Heart left ventricle (tissue), 16 donors: ENCODE measurements at regions not wholly inside any gene's neighbourhood (a gene's known extent, or its start where the extent isn't known, plus 50 kb on each side); places are given as distances from the start of the nearest gene placed in this dataset.
A peak's percentile ranks its signal among the peaks of the same experiment; 100 is the strongest.

Source experiments
- ATAC-seq, 4 donors: fragments of 200-7000 bp; cut with Tn5 transposase; one replicate each; pipeline ENCODE4 v1.9.1; 2020 to 2022; ENCODE audit warnings: moderate library complexity in 4 of 4, mild to moderate bottlenecking in 3 of 4, moderate number of reproducible peaks in 1 of 4
- DNase-seq, 5 donors: peaks; one replicate each; pipeline ENCODE4 v3.0.0-alpha.2; 2020
- H3K27ac ChIP-seq, 12 donors: fragments of 200-600 bp; sonication (generic) in 4 of 12; one replicate each; pipeline versions ENCODE4 v1.5.0 to v1.8.0; 2016 to 2022; ENCODE audit warnings: mild to moderate bottlenecking in 2 of 12
- H3K27me3 ChIP-seq, 9 donors: fragments of 200-600 bp; sonication (generic) in 2 of 9; one replicate each; pipeline versions ENCODE4 v1.5.1 to v1.8.0; 2016 to 2022; ENCODE audit warnings: mild to moderate bottlenecking in 3 of 9
- H3K36me3 ChIP-seq, 9 donors: fragments of 200-600 bp; sonication (generic) in 2 of 9; one replicate each; pipeline versions ENCODE4 v1.5.0 to v1.8.0; 2018 to 2022; ENCODE audit warnings: mild to moderate bottlenecking in 2 of 9
- H3K4me1 ChIP-seq, 12 donors: fragments of 200-600 bp; sonication (generic) in 4 of 12; one replicate each; pipeline versions ENCODE4 v1.5.0 to v1.8.0; 2016 to 2022; ENCODE audit warnings: mild to moderate bottlenecking in 3 of 12
- H3K4me3 ChIP-seq, 12 donors: fragments of 200-600 bp; sonication (generic) in 4 of 12; one replicate each; pipeline versions ENCODE4 v1.5.0 to v1.8.0; 2017 to 2022; ENCODE audit warnings: mild to moderate bottlenecking in 9 of 12, moderate library complexity in 4 of 12
- H3K9me3 ChIP-seq, 12 donors: fragments of 200-600 bp; sonication (generic) in 4 of 12; one replicate each; pipeline versions ENCODE4 v1.5.0 to v1.8.0; 2016 to 2022; ENCODE audit warnings: mild to moderate bottlenecking in 1 of 12
- POLR2A ChIP-seq, 2 donors: fragments of 450-650 bp; IDR thresholded peaks; one replicate each; pipeline ENCODE4 v1.6.1; 2017; ENCODE audit warnings: antibody characterized with exemption in 2 of 2, mild to moderate bottlenecking in 2 of 2, moderate library complexity in 2 of 2
- WGBS, 4 donors: extraction: QIAGEN DNeasy Blood & Tissue Kit in 2 of 4; methylation state at CpG; one replicate each; pipeline versions ENCODE4 v1.1.5 to v1.1.7; 2013 to 2018; 5-methylcytosine and 5-hydroxymethylcytosine counted together
- intact Hi-C, 10 donors: fragments of 100-400 bp; cut with DNase I; formaldehyde crosslinking; loops; one replicate each; pipeline versions ENCODE4 v1.11.1 to v1.14.2; 2022
- TF ChIP-seq, protein P1 (sequence below), 12 donors: fragments of 200-600 bp; sonication (generic) in 4 of 12; IDR thresholded peaks; one replicate each; pipeline versions ENCODE4 v1.5.0 to v1.8.0; 2018 to 2022; ENCODE audit warnings: antibody characterized with exemption in 12 of 12, mild to moderate bottlenecking in 5 of 12
- donor health status: ischemic (EF 13 %, LVEDD 7.1; RV severe dilation, severe dysfunction).
- donor health status: healthy with polysubstance abuse.
- donor health status: DM: no; HTN: yes; CAD: no.
- donor health status: DM: no; HTN: no; CAD: no.
- donor health status: ischemic (EF 25% LVEDD 6.9; RV normal size, moderate dysfunction).
- donor health status: ischemic (EF 25% LVEDD 5.7; RV mildly dilated, moderate dysfunction).
- donor health status: healthy.
- donor health status: DM: yes; HTN: yes; CAD: no.
- donor health status: ischemic (EF 35%, LVEDD 5.7; RV mildly dilated, moderate dysfunction).
- donor health status: nonischemic (EF 11% LVEDD 7.7; RV severe dilation, severe dysfunction).
- donor health status: DM: yes; HTN: yes; CAD: no.
- donor health status: PGD.
- donor health status: ischemic (EF 29% LVEDD 5.4; RV normal size, mild dysfunction).
- donor health status: nonischemic (EF 23%, LVEDD 6.1; RV moderate dilation, normal function).

DNA sequence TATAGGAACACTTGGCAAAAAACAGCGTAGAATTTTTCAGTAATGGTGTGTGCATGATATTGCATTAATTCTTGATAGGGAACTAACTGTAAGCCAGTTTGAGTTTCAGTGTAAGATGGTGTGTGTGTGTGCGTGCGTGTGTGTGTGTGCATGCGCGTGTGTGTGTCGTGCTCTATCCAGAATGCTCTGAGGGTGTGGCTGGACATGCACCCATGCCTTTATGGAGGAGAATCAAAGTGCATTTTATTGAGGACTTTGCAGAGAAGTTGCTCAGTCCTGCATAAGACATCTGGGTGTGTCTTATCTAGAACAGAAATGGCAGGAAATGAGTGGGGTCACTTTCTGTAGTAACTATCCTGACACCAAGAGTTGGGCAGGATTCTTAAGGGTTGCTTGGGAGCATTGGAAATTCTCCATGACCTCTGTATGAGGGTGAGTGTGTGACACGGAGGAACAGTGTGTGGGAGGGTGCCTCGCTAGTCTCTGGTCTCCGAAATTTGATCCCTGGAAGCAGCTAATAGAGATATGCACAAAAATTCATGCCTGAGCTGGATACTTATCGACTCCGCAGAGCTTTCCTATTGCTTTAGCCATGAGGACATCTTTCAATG, 252.2 kb downstream of the TSHZ3 start:
- no peak for TF ChIP-seq POLR2A (IDR thresholded peaks at IDR 0.05)
- TF ChIP-seq, protein P1, sequence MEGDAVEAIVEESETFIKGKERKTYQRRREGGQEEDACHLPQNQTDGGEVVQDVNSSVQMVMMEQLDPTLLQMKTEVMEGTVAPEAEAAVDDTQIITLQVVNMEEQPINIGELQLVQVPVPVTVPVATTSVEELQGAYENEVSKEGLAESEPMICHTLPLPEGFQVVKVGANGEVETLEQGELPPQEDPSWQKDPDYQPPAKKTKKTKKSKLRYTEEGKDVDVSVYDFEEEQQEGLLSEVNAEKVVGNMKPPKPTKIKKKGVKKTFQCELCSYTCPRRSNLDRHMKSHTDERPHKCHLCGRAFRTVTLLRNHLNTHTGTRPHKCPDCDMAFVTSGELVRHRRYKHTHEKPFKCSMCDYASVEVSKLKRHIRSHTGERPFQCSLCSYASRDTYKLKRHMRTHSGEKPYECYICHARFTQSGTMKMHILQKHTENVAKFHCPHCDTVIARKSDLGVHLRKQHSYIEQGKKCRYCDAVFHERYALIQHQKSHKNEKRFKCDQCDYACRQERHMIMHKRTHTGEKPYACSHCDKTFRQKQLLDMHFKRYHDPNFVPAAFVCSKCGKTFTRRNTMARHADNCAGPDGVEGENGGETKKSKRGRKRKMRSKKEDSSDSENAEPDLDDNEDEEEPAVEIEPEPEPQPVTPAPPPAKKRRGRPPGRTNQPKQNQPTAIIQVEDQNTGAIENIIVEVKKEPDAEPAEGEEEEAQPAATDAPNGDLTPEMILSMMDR (IDR thresholded peaks at IDR 0.05), result no peak
- Histone ChIP-seq H3K27ac (no peak overlapping the region), H3K9me3 (no peaks in the 10 kb centered on the region), H3K4me1 (peaks cover 0 to 12% (median 2%) of the 10 kb centered on the region in 12 donors), H3K4me3 (no peak overlapping the region), H3K36me3 (no peaks in the 10 kb centered on the region), H3K27me3 (no peaks in the 10 kb centered on the region)
- DNase-seq (no peak), ATAC-seq (no peak)
- WGBS, 4 donors, result 66 to 74% (median 69%) methylated on average over 11 of the region's 11 CpGs
- intact Hi-C loops, result no loop called here

DNA sequence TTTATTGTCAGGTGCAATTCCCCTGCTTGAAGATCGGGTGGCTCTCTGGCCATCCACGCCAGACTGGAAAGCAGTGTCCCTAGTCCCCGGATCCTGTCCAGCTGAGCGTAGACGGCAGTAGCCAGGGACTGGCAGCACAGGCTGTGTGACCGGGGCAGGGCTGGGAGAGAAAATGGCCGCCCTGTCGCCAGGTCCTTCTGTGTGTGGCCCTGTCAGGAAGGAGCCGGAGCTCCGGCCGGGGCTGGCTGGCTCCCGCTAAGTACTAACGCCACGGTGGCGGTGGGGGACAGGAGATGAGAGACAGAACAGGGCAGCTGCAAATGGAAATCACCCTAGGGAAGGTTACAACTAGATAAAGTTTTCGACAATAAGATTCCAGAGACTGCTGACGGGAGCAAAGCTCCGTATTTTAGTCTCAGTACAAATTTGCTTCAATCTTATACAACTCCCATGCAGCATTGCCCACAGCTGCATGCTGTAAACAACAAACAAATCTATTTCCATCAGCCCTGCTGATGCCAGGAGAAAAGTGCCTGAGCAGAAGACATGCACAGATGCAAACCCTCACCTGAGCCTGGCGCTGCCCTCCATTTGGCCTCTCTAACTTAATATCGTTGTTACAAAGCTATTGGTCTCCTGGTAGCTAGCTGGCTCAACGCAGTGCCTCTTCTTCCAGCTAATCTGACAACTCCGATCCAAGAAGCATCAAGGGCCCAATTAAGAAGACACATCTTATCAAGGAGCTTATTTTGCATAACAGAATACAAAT, 253.0 kb downstream of the TSHZ3 start:
- no peaks in the 10 kb centered on the region for H3K36me3 ChIP-seq
- no peak overlapping the region for H3K4me3 ChIP-seq
- intact Hi-C loops, result no loop called here
- H3K27ac ChIP-seq, result no peak overlapping the region
- DNase-seq (peak in 3 of 5 donors; percentile 26 to 64 (median 34)), ATAC-seq (peak in 2 of 4 donors; percentile 43 to 51)
- 44 to 67% (median 48%) methylated on average over 19 to 22 of the region's 22 CpGs for WGBS, 4 donors
- no peaks in the 10 kb centered on the region for H3K27me3 ChIP-seq
- TF ChIP-seq POLR2A (IDR thresholded peaks at IDR 0.05), result no peak
- TF ChIP-seq, protein P1 (IDR thresholded peaks at IDR 0.05), result no peak
- H3K9me3 ChIP-seq, result no peaks in the 10 kb centered on the region
- peaks cover 0 to 20% (median 3%) of the 10 kb centered on the region in 12 donors for H3K4me1 ChIP-seq

DNA sequence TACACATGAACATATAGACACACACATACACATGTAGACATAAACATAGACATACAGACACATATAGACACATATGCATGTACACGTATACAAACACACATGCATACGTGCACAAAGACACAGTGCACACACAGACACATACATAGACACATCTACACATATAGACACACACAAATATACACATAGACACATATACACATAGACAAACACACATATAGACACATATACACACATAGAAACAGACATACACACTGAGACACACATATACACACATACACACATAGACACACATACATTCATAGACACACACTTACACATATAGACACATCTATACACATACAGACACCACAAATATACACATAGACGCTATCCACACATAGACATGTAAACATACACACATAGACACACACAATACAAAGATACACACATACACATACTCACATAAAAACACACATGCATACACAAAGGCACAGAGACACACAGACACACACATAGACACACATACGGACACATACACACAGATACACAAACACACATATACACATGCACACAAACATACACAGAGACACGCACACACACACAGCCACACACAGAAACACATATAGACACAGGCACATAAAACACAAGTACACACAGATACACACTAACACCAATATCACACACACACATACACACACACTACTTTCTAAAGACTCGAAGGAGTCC, 254.0 kb downstream of the TSHZ3 start:
- DNase-seq (no peak), ATAC-seq (no peak)
- H3K9me3 ChIP-seq, result no peaks in the 10 kb centered on the region
- TF ChIP-seq, protein P1 (IDR thresholded peaks at IDR 0.05), result no peak
- no peak for TF ChIP-seq POLR2A (IDR thresholded peaks at IDR 0.05)
- no peaks in the 10 kb centered on the region for H3K27me3 ChIP-seq
- 89 to 95% (median 92%) methylated on average over 6 of the region's 6 CpGs for WGBS, 4 donors
- H3K36me3 ChIP-seq, result no peaks in the 10 kb centered on the region
- H3K27ac ChIP-seq, result no peak overlapping the region
- intact Hi-C loops, result no loop called here
- peaks cover 0 to 27% (median 3%) of the 10 kb centered on the region in 12 donors for H3K4me1 ChIP-seq
- H3K4me3 ChIP-seq, result no peak overlapping the region

DNA sequence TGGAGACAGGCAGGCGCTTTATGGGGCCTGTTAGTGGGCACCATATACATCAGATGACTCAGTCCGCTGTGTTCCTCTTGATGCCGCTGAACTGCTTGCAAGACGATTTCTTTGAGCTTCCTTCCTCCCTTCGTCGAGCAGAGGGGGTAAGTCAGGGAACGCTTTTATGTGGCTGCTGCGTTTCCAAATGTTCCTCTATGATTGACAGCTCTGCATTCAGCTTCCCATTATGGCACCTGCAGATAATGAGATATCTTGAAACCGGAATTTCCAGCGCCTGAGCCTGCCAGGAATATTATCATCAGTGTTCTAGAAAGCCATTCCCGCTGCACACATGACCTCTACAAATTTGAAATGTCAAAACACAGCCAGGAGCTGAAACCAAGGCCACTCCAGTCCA, 257.0 kb downstream of the TSHZ3 start:
- H3K36me3 ChIP-seq, result no peaks in the 10 kb centered on the region
- intact Hi-C loops, result no loop called here
- ATAC-seq (peak; percentile 65 to 79 (median 70)), DNase-seq (peak in 4 of 5 donors; percentile 29 to 53 (median 32))
- H3K4me1 ChIP-seq, result peaks cover 0 to 30% (median 3%) of the 10 kb centered on the region in 12 donors
- no peaks in the 10 kb centered on the region for H3K9me3 ChIP-seq
- 23 to 48% (median 43%) methylated on average over 8 to 11 of the region's 11 CpGs for whole genome bisulfite sequencing, 4 donors
- H3K4me3 ChIP-seq, result no peak overlapping the region
- H3K27ac ChIP-seq, result peak overlapping the region in 3 of 12 donors; percentile 34 to 80 (median 50)
- TF ChIP-seq POLR2A (IDR thresholded peaks at IDR 0.05), result no peak
- TF ChIP-seq, protein P1 (IDR thresholded peaks at IDR 0.05), result no peak
- H3K27me3 ChIP-seq, result no peaks in the 10 kb centered on the region
